ENCODE measurements at regions not wholly inside any gene's neighbourhood (a gene's known extent, or its start where the extent isn't known, plus 50 kb on each side); places are given as distances from the start of the nearest gene placed in this dataset.
A peak's percentile ranks its signal among the peaks of the same experiment; 100 is the strongest.
"Not testable (repeated sequence)": the region's sequence is repeated elsewhere in the genome, so short reads cannot be mapped to it uniquely, and the experiment has no call there.

- DNase-seq = no peak
These were observed 1099.9 kb downstream of the TUSC7 start for GRCh38 chr3:117809186-117810081.

- DNase-seq = no peak
These were observed 1102.2 kb downstream of the TUSC7 start for GRCh38 chr3:117811786-117812185.

GRCh38 chr3:117814975-117815374, 1105.4 kb downstream of the TUSC7 start:
- no peak for DNase-seq

DNA sequence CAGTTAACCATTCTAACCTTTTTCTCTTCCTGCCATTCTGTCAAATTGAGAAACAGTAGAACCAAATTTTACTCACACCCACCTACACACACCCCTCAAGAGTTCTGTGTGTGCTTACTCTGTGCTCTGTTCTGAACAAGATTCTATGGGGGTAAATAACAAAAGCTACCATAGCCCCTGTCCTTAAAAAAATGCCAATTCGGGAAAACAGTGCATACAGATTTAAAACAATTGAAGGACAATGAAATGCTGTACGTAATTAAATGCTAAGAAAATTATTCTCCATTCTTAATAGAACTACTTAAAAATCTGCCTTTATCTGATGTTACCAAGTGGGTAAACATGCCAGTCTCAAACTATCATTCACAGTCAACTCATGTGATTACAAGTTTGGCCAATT, 1107.5 kb downstream of the TUSC7 start:
- DNase-seq = no peak

DNA sequence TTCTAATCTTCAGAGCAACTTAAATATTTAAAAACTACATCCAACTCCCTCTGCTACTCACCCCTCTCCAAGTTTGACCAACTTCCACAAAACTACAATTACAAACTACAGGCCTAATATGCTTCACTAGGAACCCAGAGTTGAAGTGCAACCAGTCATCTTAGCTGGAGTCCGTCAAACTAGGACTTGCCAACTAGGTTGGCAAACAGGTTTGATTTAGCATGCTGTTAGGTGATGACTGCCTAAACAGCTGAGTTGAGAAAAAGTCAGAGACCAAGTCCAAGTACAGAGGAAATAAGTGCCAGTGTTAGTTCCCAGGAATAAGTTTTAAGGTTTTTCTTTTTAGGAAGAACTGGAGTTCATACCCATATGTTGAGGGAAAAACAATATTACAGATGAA, 1109.0 kb downstream of the TUSC7 start:
- no peak for DNase-seq

GRCh38 chr3:117820658-117821299, 1111.2 kb downstream of the TUSC7 start:
- no peak for DNase-seq

DNA sequence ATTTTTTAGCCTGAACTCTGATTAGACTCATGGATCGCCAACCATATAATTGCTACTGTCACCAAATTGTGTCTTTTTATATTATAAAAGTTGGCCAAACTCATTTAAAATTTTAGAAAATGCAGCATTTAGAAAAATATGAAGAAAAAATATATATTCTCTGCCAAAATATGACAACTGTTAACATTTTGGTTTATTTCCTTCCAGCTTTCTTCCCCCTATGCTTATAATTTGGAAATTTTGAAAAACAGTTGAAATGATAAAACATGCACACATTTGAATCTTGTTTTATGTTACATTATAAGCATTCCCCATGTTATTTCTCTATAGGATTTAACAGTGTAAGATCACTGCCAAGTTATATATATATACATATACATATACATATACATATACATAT, 1112.8 kb downstream of the TUSC7 start:
- DNase-seq = no peak

DNA sequence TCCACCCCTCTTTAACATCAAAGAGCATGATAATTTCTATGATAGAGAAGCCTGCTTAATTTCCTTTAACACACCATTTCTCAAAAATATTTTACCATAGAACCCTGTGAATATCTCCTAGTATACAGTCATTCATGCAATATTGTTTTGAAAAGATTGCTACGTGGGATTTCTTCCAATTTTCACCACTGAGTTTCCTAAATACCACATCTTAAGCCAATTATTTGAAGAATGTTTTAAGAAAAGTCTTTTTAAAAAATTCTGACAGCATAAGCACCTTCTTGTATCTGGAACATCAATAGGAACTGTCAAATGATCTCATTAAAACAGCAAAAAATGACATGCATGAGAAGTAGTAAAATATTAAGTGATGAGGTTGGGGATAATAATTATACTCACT, 1126.7 kb downstream of the TUSC7 start:
- DNase-seq = no peak

DNA sequence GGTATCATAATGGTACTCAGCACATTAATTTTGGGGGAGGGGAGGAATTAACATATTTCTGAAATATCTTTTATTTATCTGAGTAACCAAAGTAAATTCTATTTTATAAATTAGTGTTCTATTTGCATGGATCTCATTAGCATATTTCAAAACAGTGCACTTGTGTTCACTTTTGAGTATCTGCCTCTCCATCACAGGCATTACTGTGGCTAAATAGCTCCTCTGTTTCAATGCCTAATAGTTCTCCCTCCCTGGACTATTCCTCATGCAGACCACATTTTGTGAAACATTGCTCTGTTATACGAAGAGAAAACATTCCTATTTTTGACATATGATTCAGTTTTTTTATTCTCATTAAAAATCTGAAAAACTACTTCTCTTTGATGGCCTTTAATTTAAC, 1127.8 kb downstream of the TUSC7 start:
- no peak for DNase-seq

- DNase-seq = no peak
These were observed 1132.5 kb downstream of the TUSC7 start for GRCh38 chr3:117842086-117842485.

- DNase-seq = no peak
These were observed 1133.8 kb downstream of the TUSC7 start for GRCh38 chr3:117843356-117843755.

GRCh38 chr3:117844676-117845075, 1135.1 kb downstream of the TUSC7 start:
- DNase-seq = no peak

GRCh38 chr3:117846238-117846637, 1136.7 kb downstream of the TUSC7 start:
- DNase-seq = peak; percentile 32

- no peak for DNase-seq
These were observed 1139.0 kb downstream of the TUSC7 start for GRCh38 chr3:117848606-117849005.

- DNase-seq = no peak
These were observed 1144.5 kb downstream of the TUSC7 start for GRCh38 chr3:117853923-117854668.

GRCh38 chr3:117856354-117856753, 1146.8 kb downstream of the TUSC7 start:
- no peak for DNase-seq

DNA sequence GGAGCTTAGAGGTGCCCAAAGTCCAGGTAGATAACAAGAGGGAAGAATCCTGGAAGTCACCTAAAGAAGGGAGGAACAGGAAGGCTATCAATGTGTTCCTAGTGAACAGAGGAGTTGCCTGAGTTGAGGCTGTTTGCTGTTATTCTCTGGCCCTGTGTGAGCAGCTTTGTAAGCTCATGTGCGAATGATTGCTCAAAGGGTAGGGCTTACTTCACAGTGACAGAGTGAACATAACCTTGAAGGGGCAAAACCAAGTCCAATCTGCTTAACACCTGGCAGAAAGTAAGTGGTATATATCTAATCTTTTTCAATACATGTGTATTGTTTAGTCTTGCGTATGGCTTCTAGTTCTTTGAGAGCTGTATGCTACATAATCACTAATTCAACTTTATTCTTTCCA, 1153.6 kb downstream of the TUSC7 start:
- DNase-seq = no peak

DNA sequence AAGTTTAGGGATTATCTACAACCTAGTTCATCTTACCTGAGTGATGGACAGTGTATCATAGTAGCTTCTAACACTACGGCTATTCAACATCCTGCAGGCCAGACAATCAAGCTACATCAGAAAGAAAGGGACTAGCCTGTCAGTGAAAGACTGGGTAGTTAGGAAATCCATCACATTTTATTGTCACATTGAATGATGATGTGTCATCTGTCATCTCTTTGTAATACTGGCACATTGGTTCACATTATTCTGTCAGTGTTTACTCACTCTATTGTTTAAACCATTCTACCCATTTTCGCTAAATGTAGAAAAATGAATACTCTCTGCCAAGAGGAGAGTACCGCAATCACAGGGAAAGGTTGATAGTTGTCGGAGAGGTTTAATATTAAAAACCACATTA, 1155.8 kb downstream of the TUSC7 start:
- DNase-seq = no peak

- DNase-seq = no peak
These were observed 1159.2 kb downstream of the TUSC7 start for GRCh38 chr3:117868766-117869165.

GRCh38 chr3:117871934-117872333, 1162.4 kb downstream of the TUSC7 start:
- no peak for DNase-seq

DNA sequence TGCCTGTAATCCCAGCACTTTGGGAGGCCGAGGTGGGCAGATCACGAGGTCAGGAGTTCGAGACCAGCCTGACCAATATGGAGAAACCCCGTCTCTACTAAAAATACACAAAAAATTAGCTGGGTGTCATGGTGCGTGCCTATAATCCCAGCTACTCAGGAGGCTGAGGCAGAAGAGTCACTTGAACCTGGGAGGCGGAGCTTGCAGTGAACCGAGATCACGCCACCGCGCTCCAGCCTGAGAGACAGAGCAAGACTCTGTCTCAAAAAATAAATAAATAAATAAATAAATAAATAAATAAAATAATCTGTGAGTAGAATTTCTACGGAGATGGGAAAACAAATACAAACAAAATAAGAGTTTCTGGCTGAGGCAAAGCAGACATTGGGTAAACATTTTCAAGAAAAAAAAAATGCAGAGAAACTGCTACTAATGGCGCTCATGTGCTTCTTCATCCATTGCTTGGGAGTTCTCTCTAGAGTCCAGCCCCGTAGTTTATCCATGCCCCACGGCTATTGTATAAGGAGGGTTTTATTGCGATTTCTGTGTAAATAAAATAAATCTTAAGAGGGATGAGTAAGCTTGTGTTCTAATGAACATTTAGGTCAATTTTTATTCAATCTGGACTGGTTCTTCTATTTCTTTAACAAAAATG, 1161.9 kb downstream of the IGSF11 start:
- DNase-seq = not testable (repeated sequence)

- no peak for DNase-seq
These were observed 1161.4 kb downstream of the IGSF11 start for GRCh38 chr3:117873249-117873600.

- no peak for DNase-seq
These were observed 1160.5 kb downstream of the IGSF11 start for GRCh38 chr3:117874028-117874690.

All from inflammatory macrophage treated with lipopolysaccharide for 4 hours (primary cell).